ENCODE measurements at regions not wholly inside any gene's neighbourhood (a gene's known extent, or its start where the extent isn't known, plus 50 kb on each side); places are given as distances from the start of the nearest gene placed in this dataset.
A peak's percentile ranks its signal among the peaks of the same experiment; 100 is the strongest.

- Histone ChIP-seq H2BK120ac (ENCODE audit: low read depth, low read length) (no peak overlapping the region), H3K23ac (ENCODE audit: low read length in 2 of 2) (no peak overlapping the region), H3K14ac (ENCODE audit: low read length in 2 of 2) (no peak overlapping the region), H3K79me1 (replicated peaks; ENCODE audit: low read length, poor library complexity, severe bottlenecking) (no peaks in the 10 kb centered on the region), H3K36me3 (ENCODE audit: control insufficient read depth in 1 of 2, insufficient read depth in 2 of 2, low read depth in 1 of 2, low read length in 2 of 2) (no peaks in the 10 kb centered on the region), H2BK5ac (ENCODE audit: low read depth, low read length, poor library complexity, severe bottlenecking) (no peak overlapping the region), H2AFZ (ENCODE audit: low read depth, low read length) (no peak overlapping the region), H3K9me3 (ENCODE audit: control insufficient read depth, low read length) (peaks cover 12% of the 10 kb centered on the region), H2AK5ac (ENCODE audit: low read length, severe bottlenecking) (no peak overlapping the region), H3K18ac (ENCODE audit: low read depth in 1 of 2, low read length in 2 of 2) (no peak overlapping the region), H4K8ac (ENCODE audit: low read length) (no peak overlapping the region), H3K4me3 (ENCODE audit: insufficient read depth in 1 of 2, low read depth in 1 of 2, low read length in 2 of 2) (no peak overlapping the region), H3K4me1 (ENCODE audit: control insufficient read depth, insufficient read depth, low read depth, low read length) (peaks cover under 1% of the 10 kb centered on the region), H3K27ac (ENCODE audit: low read length, poor library complexity, severe bottlenecking) (no peak overlapping the region), H2BK15ac (ENCODE audit: low read depth, poor library complexity, severe bottlenecking) (no peak overlapping the region), H2BK12ac (ENCODE audit: low read length in 2 of 2) (no peak overlapping the region), H3K9ac (ENCODE audit: low read length) (no peak overlapping the region), H3K27me3 (ENCODE audit: control insufficient read depth in 1 of 2, insufficient read depth in 1 of 2, low read length in 2 of 2) (no peaks in the 10 kb centered on the region), H3K4ac (ENCODE audit: low read depth in 1 of 2, low read length in 2 of 2) (no peak overlapping the region), H4K91ac (ENCODE audit: low read length) (no peak overlapping the region), H3K4me2 (ENCODE audit: low read length, poor library complexity, severe bottlenecking) (no peak overlapping the region)
- 89% methylated on average over 2 of the region's 2 CpGs for WGBS
- DNase-seq = no peak
Measured at GRCh38 chr2:226093364-226093763, 693.9 kb downstream of the NYAP2 start.

DNA sequence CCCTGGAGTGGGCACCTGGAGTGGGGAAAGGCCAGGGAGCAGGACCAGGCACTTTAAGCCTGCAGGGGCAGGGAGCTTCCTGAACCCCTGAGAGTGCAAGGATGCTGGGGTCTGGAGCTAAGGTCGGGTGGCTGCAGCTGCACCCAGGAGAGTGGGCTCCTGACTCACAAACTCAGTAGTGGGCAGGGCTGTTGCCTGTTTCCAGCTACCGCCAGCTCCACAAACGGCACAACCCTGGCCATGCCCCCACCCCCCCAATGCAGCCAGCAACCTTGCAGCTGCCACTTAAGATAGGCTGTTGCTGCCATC lies 688.8 kb downstream of the NYAP2 start:
- WGBS = 99% methylated on average over 2 of the region's 3 CpGs
- Histone ChIP-seq H2BK12ac (ENCODE audit: low read length in 2 of 2) (no peak overlapping the region), H3K14ac (ENCODE audit: low read length in 2 of 2) (peak overlapping the region in 1 of 2 experiments; percentile 22), H3K9me3 (ENCODE audit: control insufficient read depth, low read length) (peaks cover 2% of the 10 kb centered on the region), H3K4me2 (ENCODE audit: low read length, poor library complexity, severe bottlenecking) (no peak overlapping the region), H2AFZ (ENCODE audit: low read depth, low read length) (no peak overlapping the region), H3K36me3 (ENCODE audit: control insufficient read depth in 1 of 2, insufficient read depth in 2 of 2, low read depth in 1 of 2, low read length in 2 of 2) (no peaks in the 10 kb centered on the region), H3K27ac (ENCODE audit: low read length, poor library complexity, severe bottlenecking) (no peak overlapping the region), H3K4ac (ENCODE audit: low read depth in 1 of 2, low read length in 2 of 2) (peak overlapping the region in 1 of 2 experiments; percentile 21), H4K8ac (ENCODE audit: low read length) (no peak overlapping the region), H3K27me3 (ENCODE audit: control insufficient read depth in 1 of 2, insufficient read depth in 1 of 2, low read length in 2 of 2) (no peaks in the 10 kb centered on the region), H3K23ac (ENCODE audit: low read length in 2 of 2) (no peak overlapping the region), H3K4me3 (ENCODE audit: insufficient read depth in 1 of 2, low read depth in 1 of 2, low read length in 2 of 2) (no peak overlapping the region), H2AK5ac (ENCODE audit: low read length, severe bottlenecking) (no peak overlapping the region), H3K9ac (ENCODE audit: low read length) (no peak overlapping the region), H3K4me1 (ENCODE audit: control insufficient read depth, insufficient read depth, low read depth, low read length) (peaks cover 4% of the 10 kb centered on the region), H2BK120ac (ENCODE audit: low read depth, low read length) (no peak overlapping the region), H3K79me1 (replicated peaks; ENCODE audit: low read length, poor library complexity, severe bottlenecking) (no peaks in the 10 kb centered on the region), H3K18ac (ENCODE audit: low read depth in 1 of 2, low read length in 2 of 2) (peak overlapping the region in 1 of 2 experiments; percentile 55), H2BK5ac (ENCODE audit: low read depth, low read length, poor library complexity, severe bottlenecking) (no peak overlapping the region), H4K91ac (ENCODE audit: low read length) (no peak overlapping the region), H2BK15ac (ENCODE audit: low read depth, poor library complexity, severe bottlenecking) (no peak overlapping the region)
- no peak for DNase-seq

DNA sequence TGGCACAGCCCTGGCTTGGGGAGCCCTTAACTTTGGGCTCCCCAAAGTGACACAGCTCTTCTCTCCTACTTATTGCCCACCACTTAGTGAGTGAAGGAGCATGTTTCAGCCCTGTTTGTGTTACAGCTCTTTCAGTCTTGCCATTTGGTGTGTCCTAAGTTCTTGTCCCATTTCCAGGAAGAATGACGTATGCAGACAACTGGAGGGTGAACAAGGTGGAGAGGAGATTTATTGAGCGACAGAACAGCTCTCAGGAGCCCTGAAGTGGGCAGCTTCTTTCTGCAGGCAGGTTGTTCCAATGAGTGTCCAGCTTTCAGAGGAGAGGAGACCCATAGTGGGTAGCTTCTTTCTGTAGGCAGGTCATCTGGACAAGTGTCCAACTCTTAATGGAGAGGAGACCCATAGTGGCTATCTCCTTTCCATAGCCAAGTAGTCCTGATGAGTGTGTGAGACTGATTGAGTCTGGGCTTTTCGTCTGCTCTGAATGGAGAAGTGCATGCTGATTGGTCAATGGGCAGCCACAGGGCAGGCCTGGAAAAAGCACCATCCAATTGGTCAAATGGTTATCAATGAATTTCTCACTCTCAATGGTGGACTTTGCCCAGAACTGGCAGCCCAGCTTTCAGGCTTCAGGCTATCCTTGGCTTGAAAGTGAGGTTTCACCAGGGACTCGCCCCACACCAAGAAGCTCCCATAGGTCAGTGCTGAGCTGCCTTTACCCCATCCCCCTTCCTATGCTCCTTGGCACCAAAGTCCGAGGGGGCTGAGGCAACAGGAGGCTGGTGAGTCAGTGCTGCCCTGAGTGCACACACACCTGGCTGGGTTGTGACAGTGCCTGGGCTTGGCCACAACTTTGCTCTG lies 688.2 kb downstream of the NYAP2 start:
- Histone ChIP-seq H2BK120ac (ENCODE audit: low read depth, low read length) (no peak overlapping the region), H2BK15ac (ENCODE audit: low read depth, poor library complexity, severe bottlenecking) (no peak overlapping the region), H3K4ac (ENCODE audit: low read depth in 1 of 2, low read length in 2 of 2) (peak overlapping the region in 1 of 2 experiments; percentile 21)

GRCh38 chr2:226087051-226087450 lies 687.5 kb downstream of the NYAP2 start:
- WGBS = 97% methylated on average over 3 of the region's 3 CpGs
- no peaks in the 10 kb centered on the region for H3K36me3 ChIP-seq (ENCODE audit: control insufficient read depth in 1 of 2, insufficient read depth in 2 of 2, low read depth in 1 of 2, low read length in 2 of 2)

More for the DNA sequence above, 688.2 kb downstream of the NYAP2 start:
- H3K18ac ChIP-seq (ENCODE audit: low read depth in 1 of 2, low read length in 2 of 2) = peak overlapping the region in 1 of 2 experiments; percentile 55
- H3K27ac ChIP-seq (ENCODE audit: low read length, poor library complexity, severe bottlenecking) = no peak overlapping the region
- H3K23ac ChIP-seq (ENCODE audit: low read length in 2 of 2) = no peak overlapping the region
- no peak overlapping the region for H2AK5ac ChIP-seq (ENCODE audit: low read length, severe bottlenecking)
- H3K36me3 ChIP-seq (ENCODE audit: control insufficient read depth in 1 of 2, insufficient read depth in 2 of 2, low read depth in 1 of 2, low read length in 2 of 2) = no peaks in the 10 kb centered on the region
- 97% methylated on average over 5 of the region's 5 CpGs for WGBS
- no peak overlapping the region for H2AFZ ChIP-seq (ENCODE audit: low read depth, low read length)
- H3K4me3 ChIP-seq (ENCODE audit: insufficient read depth in 1 of 2, low read depth in 1 of 2, low read length in 2 of 2) = no peak overlapping the region
- H2BK12ac ChIP-seq (ENCODE audit: low read length in 2 of 2) = no peak overlapping the region
- no peaks in the 10 kb centered on the region for H3K9me3 ChIP-seq (ENCODE audit: control insufficient read depth, low read length)
- no peak for DNase-seq
- no peak overlapping the region for H4K8ac ChIP-seq (ENCODE audit: low read length)
- no peak overlapping the region for H4K91ac ChIP-seq (ENCODE audit: low read length)
- H2BK5ac ChIP-seq (ENCODE audit: low read depth, low read length, poor library complexity, severe bottlenecking) = no peak overlapping the region
- H3K9ac ChIP-seq (ENCODE audit: low read length) = no peak overlapping the region
- H3K79me1 ChIP-seq (replicated peaks; ENCODE audit: low read length, poor library complexity, severe bottlenecking) = no peaks in the 10 kb centered on the region
- peaks cover 4% of the 10 kb centered on the region for H3K4me1 ChIP-seq (ENCODE audit: control insufficient read depth, insufficient read depth, low read depth, low read length)
- H3K14ac ChIP-seq (ENCODE audit: low read length in 2 of 2) = peak overlapping the region in 1 of 2 experiments; percentile 22
- no peaks in the 10 kb centered on the region for H3K27me3 ChIP-seq (ENCODE audit: control insufficient read depth in 1 of 2, insufficient read depth in 1 of 2, low read length in 2 of 2)
- H3K4me2 ChIP-seq (ENCODE audit: low read length, poor library complexity, severe bottlenecking) = no peak overlapping the region

More at GRCh38 chr2:226087051-226087450, 687.5 kb downstream of the NYAP2 start:
- DNase-seq = no peak
- Histone ChIP-seq H3K4me3 (ENCODE audit: insufficient read depth in 1 of 2, low read depth in 1 of 2, low read length in 2 of 2) (no peak overlapping the region), H3K9ac (ENCODE audit: low read length) (no peak overlapping the region), H3K27ac (ENCODE audit: low read length, poor library complexity, severe bottlenecking) (no peak overlapping the region), H3K18ac (ENCODE audit: low read depth in 1 of 2, low read length in 2 of 2) (no peak overlapping the region), H3K4me1 (ENCODE audit: control insufficient read depth, insufficient read depth, low read depth, low read length) (peaks cover 4% of the 10 kb centered on the region), H2BK12ac (ENCODE audit: low read length in 2 of 2) (no peak overlapping the region), H4K8ac (ENCODE audit: low read length) (no peak overlapping the region), H4K91ac (ENCODE audit: low read length) (no peak overlapping the region), H3K79me1 (replicated peaks; ENCODE audit: low read length, poor library complexity, severe bottlenecking) (no peaks in the 10 kb centered on the region), H2AK5ac (ENCODE audit: low read length, severe bottlenecking) (no peak overlapping the region), H3K27me3 (ENCODE audit: control insufficient read depth in 1 of 2, insufficient read depth in 1 of 2, low read length in 2 of 2) (no peaks in the 10 kb centered on the region), H2BK120ac (ENCODE audit: low read depth, low read length) (no peak overlapping the region), H3K9me3 (ENCODE audit: control insufficient read depth, low read length) (no peaks in the 10 kb centered on the region), H3K4ac (ENCODE audit: low read depth in 1 of 2, low read length in 2 of 2) (no peak overlapping the region), H2BK15ac (ENCODE audit: low read depth, poor library complexity, severe bottlenecking) (no peak overlapping the region), H2BK5ac (ENCODE audit: low read depth, low read length, poor library complexity, severe bottlenecking) (no peak overlapping the region), H3K14ac (ENCODE audit: low read length in 2 of 2) (no peak overlapping the region), H3K4me2 (ENCODE audit: low read length, poor library complexity, severe bottlenecking) (no peak overlapping the region), H2AFZ (ENCODE audit: low read depth, low read length) (no peak overlapping the region), H3K23ac (ENCODE audit: low read length in 2 of 2) (no peak overlapping the region)

Data from mesenchymal stem cell (in vitro differentiated cells and primary cell).